Lower leg skin (tissue), 4 donors: ENCODE measurements at regions not wholly inside any gene's neighbourhood (a gene's known extent, or its start where the extent isn't known, plus 50 kb on each side); places are given as distances from the start of the nearest gene placed in this dataset.
"Not testable (repeated sequence)": the region's sequence is repeated elsewhere in the genome, so short reads cannot be mapped to it uniquely, and the experiment has no call there.

Experiments used
- DNase-seq, 2 donors: peaks; one replicate each; pipeline ENCODE4 v3.0.0-alpha.2; 2019; ENCODE audit warnings: low spot score in 2 of 2
- H3K4me3 ChIP-seq: fragments of 200-600 bp; sonication (generic); 2 replicates; pipeline ENCODE4 v1.5.1; 2017; ENCODE audit warnings: mild to moderate bottlenecking, low read depth; ENCODE audit not compliant: poor library complexity, severe bottlenecking
- POLR2A ChIP-seq, 2 donors: fragments of 450-650 bp; IDR thresholded peaks; one replicate each; pipeline ENCODE4 v1.6.1; 2016 to 2017; ENCODE audit warnings: antibody characterized with exemption in 2 of 2, mild to moderate bottlenecking in 1 of 2, moderate library complexity in 1 of 2
- WGBS, 2 donors: methylation state at CpG; one replicate each; pipeline ENCODE4 v1.1.5; 2018; 5-methylcytosine and 5-hydroxymethylcytosine counted together
- intact Hi-C: fragments of 100-400 bp; cut with DNase I; formaldehyde crosslinking; loops from one replicate; pipeline ENCODE4 v1.15.0; 2023; ENCODE audit warnings: low total_unique reads
- TF ChIP-seq, protein P1 (sequence below), 3 donors: fragments of 450-650 bp; IDR thresholded peaks; one replicate each; pipeline ENCODE4 v1.5.1; 2016; ENCODE audit warnings: antibody characterized with exemption in 3 of 3, mild to moderate bottlenecking in 3 of 3, moderate library complexity in 2 of 3

DNA sequence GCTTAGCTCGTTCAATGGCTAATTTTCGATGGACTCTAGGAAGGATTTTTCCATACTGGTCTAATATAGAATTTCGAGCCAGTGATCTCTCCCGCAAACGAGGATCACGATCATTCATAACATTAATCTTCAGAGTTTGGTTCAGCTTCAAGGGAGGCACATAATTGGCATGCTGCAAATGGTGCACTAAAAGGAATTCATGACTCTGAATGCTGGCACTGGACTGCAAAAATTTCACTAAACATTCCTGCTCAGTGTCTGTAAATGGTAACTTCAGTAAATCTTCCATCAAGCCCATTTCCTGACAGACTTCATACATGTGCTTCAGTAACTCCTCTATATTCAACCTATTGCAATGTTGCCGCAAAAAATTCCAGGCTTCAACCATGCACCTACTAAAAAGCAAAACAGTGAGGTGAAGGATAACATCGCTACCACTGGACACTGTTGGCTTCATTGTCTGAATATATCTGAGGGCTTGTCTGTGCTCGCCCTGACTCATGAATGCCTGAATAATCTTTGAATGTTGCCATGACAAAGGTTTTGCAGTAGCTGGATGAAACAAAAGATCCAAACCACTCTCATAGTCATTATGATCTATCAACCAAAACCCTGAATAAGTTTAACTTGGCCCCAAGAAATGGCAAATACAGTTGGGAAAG, 88.7 kb downstream of the TBR1 start:
- intact Hi-C loops, H3K4me3 ChIP-seq, DNase-seq: not testable (repeated sequence)
- WGBS, 2 donors = 83 to 85% methylated on average over 9 of the region's 9 CpGs

DNA sequence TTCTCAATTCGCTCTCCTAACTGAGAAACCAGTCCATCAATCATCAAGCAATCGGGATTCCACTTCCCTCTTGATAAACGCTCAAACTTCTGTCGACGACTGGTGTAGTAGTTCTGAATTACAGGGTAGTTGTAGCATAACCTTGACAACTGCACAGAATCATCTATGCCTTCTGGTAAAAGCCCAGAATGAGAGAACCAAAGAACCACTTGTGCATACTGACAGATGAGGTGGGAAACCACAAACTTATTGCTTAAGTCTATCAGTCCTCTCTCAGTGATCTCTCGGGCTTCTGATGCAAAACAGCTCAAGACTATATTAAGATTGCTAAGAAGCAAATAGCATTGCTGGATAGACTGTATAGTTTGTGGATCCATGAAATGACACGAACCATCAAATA, 89.4 kb downstream of the TBR1 start:
- intact Hi-C loops, H3K4me3 ChIP-seq, DNase-seq: not testable (repeated sequence)
- 80 to 87% methylated on average over 7 of the region's 7 CpGs for WGBS, 2 donors

DNA sequence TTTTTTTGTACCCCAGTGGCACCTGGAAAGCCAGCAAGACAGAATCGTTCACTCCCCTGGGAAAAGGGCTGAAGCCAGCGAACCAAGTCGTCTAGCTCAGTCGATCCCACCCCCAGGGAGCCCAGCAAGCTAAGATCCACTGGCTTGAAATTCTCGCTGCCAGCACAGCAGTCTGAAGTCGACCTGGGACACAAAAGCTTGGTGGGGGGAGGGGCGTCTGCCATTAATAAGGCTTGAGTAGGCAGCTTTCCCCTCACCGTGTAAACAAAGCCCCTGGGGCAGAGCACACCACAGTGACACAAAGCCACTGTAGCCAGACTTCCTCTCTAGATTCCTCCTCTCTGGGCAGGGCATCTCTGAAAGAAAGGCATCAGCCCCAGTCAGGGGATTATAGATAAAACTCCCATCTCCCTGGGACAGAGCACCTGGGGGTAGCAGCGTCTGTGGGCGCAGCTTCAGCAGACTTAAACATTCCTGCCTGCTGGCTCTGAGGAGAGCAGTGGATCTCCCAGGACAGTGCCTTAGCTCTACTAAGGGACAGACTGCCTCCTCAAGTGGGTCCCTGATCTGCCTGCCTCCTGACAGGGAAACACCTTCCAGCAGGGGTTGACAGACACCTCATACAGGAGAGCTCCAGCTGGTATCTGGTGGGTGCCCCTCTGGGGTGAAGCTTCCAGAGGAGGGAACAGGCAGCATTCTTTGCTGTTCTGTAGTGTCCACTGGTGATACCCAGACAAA, 97.4 kb downstream of the TBR1 start:
- intact Hi-C loops, H3K4me3 ChIP-seq, DNase-seq: not testable (repeated sequence)
- 73 to 84% methylated on average over 7 of the region's 10 CpGs for WGBS, 2 donors

DNA sequence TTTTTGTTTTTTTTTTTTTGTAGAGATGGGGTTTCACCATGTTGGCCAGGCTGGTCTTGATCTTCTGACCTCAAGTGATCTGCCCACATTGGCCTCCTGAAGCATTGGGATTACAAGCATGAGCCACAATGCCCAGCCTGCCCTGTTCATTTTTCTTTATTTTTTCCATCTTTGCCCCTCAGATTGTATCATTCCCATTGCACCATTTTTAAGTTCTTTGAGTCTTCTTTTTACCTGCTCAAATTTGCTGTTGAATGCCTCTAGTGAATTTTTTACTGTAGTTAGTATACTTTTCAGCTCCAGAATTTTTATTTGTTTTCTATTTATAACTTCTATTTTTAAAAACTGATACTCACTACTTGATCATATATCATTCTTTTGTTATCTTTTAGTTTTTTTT, 101.4 kb upstream of the SLC4A10 start:
- TF ChIP-seq, protein P1, sequence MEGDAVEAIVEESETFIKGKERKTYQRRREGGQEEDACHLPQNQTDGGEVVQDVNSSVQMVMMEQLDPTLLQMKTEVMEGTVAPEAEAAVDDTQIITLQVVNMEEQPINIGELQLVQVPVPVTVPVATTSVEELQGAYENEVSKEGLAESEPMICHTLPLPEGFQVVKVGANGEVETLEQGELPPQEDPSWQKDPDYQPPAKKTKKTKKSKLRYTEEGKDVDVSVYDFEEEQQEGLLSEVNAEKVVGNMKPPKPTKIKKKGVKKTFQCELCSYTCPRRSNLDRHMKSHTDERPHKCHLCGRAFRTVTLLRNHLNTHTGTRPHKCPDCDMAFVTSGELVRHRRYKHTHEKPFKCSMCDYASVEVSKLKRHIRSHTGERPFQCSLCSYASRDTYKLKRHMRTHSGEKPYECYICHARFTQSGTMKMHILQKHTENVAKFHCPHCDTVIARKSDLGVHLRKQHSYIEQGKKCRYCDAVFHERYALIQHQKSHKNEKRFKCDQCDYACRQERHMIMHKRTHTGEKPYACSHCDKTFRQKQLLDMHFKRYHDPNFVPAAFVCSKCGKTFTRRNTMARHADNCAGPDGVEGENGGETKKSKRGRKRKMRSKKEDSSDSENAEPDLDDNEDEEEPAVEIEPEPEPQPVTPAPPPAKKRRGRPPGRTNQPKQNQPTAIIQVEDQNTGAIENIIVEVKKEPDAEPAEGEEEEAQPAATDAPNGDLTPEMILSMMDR (IDR thresholded peaks at IDR 0.05) = no peak
- TF ChIP-seq POLR2A (IDR thresholded peaks at IDR 0.05) = no peak
- H3K4me3 ChIP-seq = no peak overlapping the region
- intact Hi-C loops = no loop called here
- no peak for DNase-seq

DNA sequence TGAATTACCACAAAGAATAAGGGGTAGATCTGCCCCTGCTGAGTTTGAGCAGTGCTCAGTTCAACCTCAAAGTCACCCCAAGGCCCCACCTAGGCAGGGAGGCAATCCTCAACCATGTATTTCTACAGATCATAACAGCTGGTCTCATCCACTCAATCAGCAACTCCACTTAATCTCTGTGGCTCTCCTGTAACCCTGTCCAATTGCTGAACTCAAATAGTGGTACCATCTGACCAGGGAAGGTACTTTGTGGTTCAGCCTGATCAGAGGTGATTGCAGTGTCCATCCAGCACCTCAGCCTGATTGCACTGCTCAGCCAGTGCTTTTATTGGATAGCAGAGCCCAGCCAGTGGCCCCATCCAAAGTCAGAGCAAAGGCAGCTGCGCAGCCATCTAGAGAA, 91.0 kb upstream of the SLC4A10 start:
- no peak overlapping the region for H3K4me3 ChIP-seq
- no peak for DNase-seq
- 88 to 100% methylated on average over 1 of the region's 1 CpG for WGBS, 2 donors
- intact Hi-C loops = no loop called here
- TF ChIP-seq, protein P1 (IDR thresholded peaks at IDR 0.05) = no peak
- no peak for TF ChIP-seq POLR2A (IDR thresholded peaks at IDR 0.05)

DNA sequence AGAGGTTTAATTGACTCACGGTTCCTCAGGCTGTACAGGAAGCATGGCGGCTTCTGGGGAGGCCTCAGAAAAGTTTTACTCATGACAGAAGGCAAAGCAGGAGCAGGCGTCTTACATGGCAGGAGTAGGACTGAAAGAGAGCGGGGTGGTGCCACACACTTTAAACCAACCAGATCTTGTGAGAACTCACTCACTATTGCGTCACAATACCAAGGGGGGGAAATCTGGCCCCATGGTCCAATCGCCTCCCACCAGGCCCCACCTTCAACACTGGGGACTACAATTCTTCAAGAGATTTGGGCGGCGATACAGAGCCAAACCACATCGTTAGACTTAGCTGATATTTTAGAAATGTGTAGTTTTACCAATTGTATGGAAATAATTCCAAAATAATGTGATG, 77.6 kb upstream of the SLC4A10 start:
- DNase-seq = no peak
- TF ChIP-seq, protein P1 (IDR thresholded peaks at IDR 0.05) = no peak
- no peak for TF ChIP-seq POLR2A (IDR thresholded peaks at IDR 0.05)
- intact Hi-C loops = no loop called here
- WGBS, 2 donors = 88 to 89% methylated on average over 9 of the region's 9 CpGs
- no peak overlapping the region for H3K4me3 ChIP-seq

DNA sequence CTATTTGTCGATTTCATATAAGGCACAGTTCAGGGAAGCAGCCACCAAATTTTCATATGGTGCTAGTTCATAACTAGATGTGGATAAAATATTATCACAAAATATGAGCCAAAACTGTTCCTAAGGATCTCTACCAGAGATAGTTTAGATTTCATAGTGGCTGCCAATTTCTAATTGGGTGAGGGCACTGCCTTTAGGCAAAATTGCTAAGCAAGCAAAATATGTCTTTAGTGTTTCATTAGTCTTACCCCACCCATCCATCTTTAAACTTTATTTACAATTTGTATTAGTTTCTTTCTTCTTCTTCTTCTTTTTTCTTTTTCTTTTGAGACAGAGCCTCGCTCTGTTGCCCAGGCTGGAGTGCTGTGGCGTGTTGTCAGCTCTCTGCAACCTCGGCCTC, 77.1 kb upstream of the SLC4A10 start:
- WGBS, 2 donors = 80 to 88% methylated on average over 4 of the region's 4 CpGs
- intact Hi-C loops = no loop called here
- no peak for TF ChIP-seq POLR2A (IDR thresholded peaks at IDR 0.05)
- TF ChIP-seq, protein P1 (IDR thresholded peaks at IDR 0.05) = no peak
- no peak overlapping the region for H3K4me3 ChIP-seq
- DNase-seq = no peak
